Endothelial cell of umbilical vein (primary cell): ENCODE measurements at regions not wholly inside any gene's neighbourhood (a gene's known extent, or its start where the extent isn't known, plus 50 kb on each side); places are given as distances from the start of the nearest gene placed in this dataset.

ENCODE experiments used
- BruUV-seq: library from RNA; stranded (reverse); fragments of 400-500 nt; replicated peaks from 2 replicates; lab custom pipeline; 2021; lab: Mats Ljungman, UMichigan
- CTCF ChIA-PET: fragments of 300-600, 350-600 bp; sonication (Branson Sonifier 250); formaldehyde crosslinking; loops from one replicate; lab custom pipeline; 2021; ENCODE audit warnings: antibody characterized with exemption, inconsistent platforms; lab: Charles Lee
- POLR2A ChIA-PET: fragments of 300-600, 350-600 bp; sonication (Branson Sonifier 250); formaldehyde crosslinking; loops from one replicate; lab custom pipeline; 2021; ENCODE audit warnings: antibody characterized with exemption, inconsistent platforms; lab: Charles Lee
- DNase-seq: peaks from one replicate; pipeline ENCODE4 v3.0.0-alpha.2; 2011; ENCODE audit warnings: low read depth, low spot score
- FAIRE-seq: peaks from 2 replicates; lab custom pipeline; 2011; peaks lifted over from hg19 to GRCh38; lab: Jason Lieb, UNC
- H2AFZ ChIP-seq: 2 replicates; pipeline ENCODE4 v1.6.0; 2012; ENCODE audit warnings: low read depth, low read length, control low read depth, inconsistent platforms
- H3K27ac ChIP-seq: 2 replicates; pipeline ENCODE4 v1.5.1; 2011; ENCODE audit warnings: low read depth, mild to moderate bottlenecking, control low read depth, low read length, moderate library complexity; ENCODE audit not compliant: insufficient read depth
- H3K27me3 ChIP-seq, 2 experiments: 2 replicates each; pipeline versions ENCODE4 v1.6.0 to v1.6.1; 2011; ENCODE audit warnings: low read length in 2 of 2, mixed read lengths in 1 of 2; ENCODE audit not compliant: control insufficient read depth in 2 of 2, insufficient read depth in 2 of 2
- H3K36me3 ChIP-seq, 2 experiments: 2 replicates in 1 of 2; 3 replicates in 1 of 2; pipeline ENCODE4 v1.5.1; 2011; ENCODE audit warnings: low read length in 2 of 2, mild to moderate bottlenecking in 1 of 2, moderate library complexity in 1 of 2; ENCODE audit not compliant: control insufficient read depth in 2 of 2, insufficient read depth in 2 of 2; ENCODE audit errors: extremely low read depth in 1 of 2
- H3K4me1 ChIP-seq: 3 replicates; pipeline ENCODE4 v1.5.1; 2011; ENCODE audit warnings: mild to moderate bottlenecking, low read length; ENCODE audit not compliant: control insufficient read depth, insufficient read depth; ENCODE audit errors: extremely low read depth
- H3K4me2 ChIP-seq: 2 replicates; pipeline ENCODE4 v1.6.1; 2011; ENCODE audit warnings: low read length, control low read depth, mixed read lengths; ENCODE audit not compliant: insufficient read depth
- H3K4me3 ChIP-seq, 3 experiments: fragments of 200-600 bp in 1 of 3; sonication (generic), shearing (Covaris generic) in 1 of 3; replicated peaks in 1 of 3; 2 replicates each; pipeline ENCODE4 v1.5.1; 2011 to 2016; ENCODE audit warnings: control low read depth in 3 of 3, low read length in 3 of 3, mild to moderate bottlenecking in 2 of 3, inconsistent platforms in 1 of 3, low read depth in 1 of 3, moderate library complexity in 1 of 3; ENCODE audit not compliant: insufficient read depth in 1 of 3
- H3K79me2 ChIP-seq: 2 replicates; pipeline ENCODE4 v1.6.0; 2012; ENCODE audit warnings: low read length, inconsistent platforms; ENCODE audit not compliant: control insufficient read depth, insufficient read depth
- H3K9ac ChIP-seq: replicated peaks from 2 replicates; pipeline ENCODE3; 2011; ENCODE audit warnings: low read length, control low read depth; ENCODE audit not compliant: insufficient read depth; ENCODE audit errors: extremely low read depth
- H3K9me1 ChIP-seq: replicated peaks from 3 replicates; pipeline ENCODE4 v1.6.0; 2011; ENCODE audit warnings: mild to moderate bottlenecking, low read length; ENCODE audit not compliant: control insufficient read depth, insufficient read depth; ENCODE audit errors: extremely low read depth
- H3K9me3 ChIP-seq: replicated peaks from 2 replicates; pipeline ENCODE4 v1.5.1; 2012; ENCODE audit warnings: low read length, inconsistent platforms; ENCODE audit not compliant: control insufficient read depth, insufficient read depth
- H4K20me1 ChIP-seq: replicated peaks from 2 replicates; pipeline ENCODE3; 2011; ENCODE audit warnings: mild to moderate bottlenecking, low read length; ENCODE audit not compliant: control insufficient read depth, insufficient read depth; ENCODE audit errors: extremely low read depth
- EZH2 ChIP-seq: IDR thresholded peaks from 2 replicates; pipeline ENCODE4 v1.6.1; 2012; ENCODE audit warnings: borderline replicate concordance, low read depth, mild to moderate bottlenecking, moderate library complexity, low read length, inconsistent platforms; ENCODE audit not compliant: severe bottlenecking
- FOS ChIP-seq: IDR thresholded peaks from 2 replicates; pipeline ENCODE4 v1.6.1; 2011; ENCODE audit warnings: mild to moderate bottlenecking, low read length, moderate library complexity, borderline replicate concordance; ENCODE audit not compliant: insufficient read depth
- GATA2 ChIP-seq: IDR thresholded peaks from 2 replicates; pipeline ENCODE4 v1.7.0; 2011; ENCODE audit warnings: low read depth, mild to moderate bottlenecking, moderate library complexity, mixed read lengths, low read length; ENCODE audit not compliant: insufficient read length, insufficient read depth
- JUN ChIP-seq: IDR thresholded peaks from 2 replicates; pipeline ENCODE4 v1.6.1; 2011; ENCODE audit warnings: borderline replicate concordance, low read depth; ENCODE audit not compliant: insufficient read length, insufficient read depth
- MYC ChIP-seq: IDR thresholded peaks from one replicate; pipeline ENCODE4 v1.6.1; 2011; ENCODE audit warnings: mild to moderate bottlenecking, low read depth, low read length
- POLR2A ChIP-seq: IDR thresholded peaks from 2 replicates; pipeline ENCODE4 v1.6.1; 2012; ENCODE audit warnings: low read depth, mild to moderate bottlenecking, control low read depth, low read length
- POLR2AphosphoS5 ChIP-seq: IDR thresholded peaks from 2 replicates; pipeline ENCODE4 v1.6.1; 2012; ENCODE audit warnings: low read depth, mild to moderate bottlenecking, control low read depth, low read length, moderate library complexity; ENCODE audit not compliant: insufficient read depth
- dilution Hi-C: fragments of 300-500 bp; cut with MboI; formaldehyde crosslinking; loops from one replicate; pipeline ENCODE4 v1.15.0; 2019; ENCODE audit warnings: low sequenced_read_pairs; ENCODE audit not compliant: extremely low pct_ligation_motif_present
- intact Hi-C: fragments of 100-400 bp; cut with micrococcal nuclease; formaldehyde crosslinking; loops from one replicate; pipeline ENCODE4 v1.10.0; 2022
- TF ChIP-seq, protein P1 (sequence below), 2 donors: IDR thresholded peaks; 1 replicate in 1 of 2; 2 replicates in 1 of 2; pipeline ENCODE4 v1.5.1; 2011; ENCODE audit warnings: low read length in 2 of 2, mild to moderate bottlenecking in 2 of 2, moderate library complexity in 2 of 2, control low read depth in 1 of 2, inconsistent platforms in 1 of 2, low read depth in 1 of 2; ENCODE audit not compliant: insufficient read depth in 1 of 2; ENCODE audit errors: extremely low read depth in 1 of 2
- TF ChIP-seq, protein P2 (sequence below): IDR thresholded peaks from 2 replicates; pipeline ENCODE4 v1.6.1; 2011; ENCODE audit not compliant: insufficient read depth, insufficient read length

DNA sequence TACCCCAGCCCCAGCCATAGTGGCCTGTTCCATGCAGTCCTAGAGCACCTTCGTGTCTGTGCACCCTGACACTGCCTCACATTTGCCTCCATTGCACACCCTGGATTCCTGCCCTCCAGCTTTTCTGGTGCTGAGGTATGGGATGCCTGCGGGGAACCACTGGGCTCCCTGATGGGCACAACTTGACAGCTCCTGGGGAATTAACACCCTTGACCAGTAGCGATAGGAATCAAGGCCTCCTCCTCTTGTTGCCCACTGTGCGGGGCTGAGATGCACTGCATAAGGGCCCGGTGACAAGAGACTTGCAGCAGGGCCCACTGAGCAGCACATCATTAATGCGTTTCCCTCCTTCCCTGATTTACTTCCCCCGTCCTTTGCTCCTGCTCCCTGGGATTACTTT lies 235.6 kb upstream of the MOCS1 start:
- CTCF ChIA-PET, result no interaction called here
- BruUV-seq, result no TSS peak

DNA sequence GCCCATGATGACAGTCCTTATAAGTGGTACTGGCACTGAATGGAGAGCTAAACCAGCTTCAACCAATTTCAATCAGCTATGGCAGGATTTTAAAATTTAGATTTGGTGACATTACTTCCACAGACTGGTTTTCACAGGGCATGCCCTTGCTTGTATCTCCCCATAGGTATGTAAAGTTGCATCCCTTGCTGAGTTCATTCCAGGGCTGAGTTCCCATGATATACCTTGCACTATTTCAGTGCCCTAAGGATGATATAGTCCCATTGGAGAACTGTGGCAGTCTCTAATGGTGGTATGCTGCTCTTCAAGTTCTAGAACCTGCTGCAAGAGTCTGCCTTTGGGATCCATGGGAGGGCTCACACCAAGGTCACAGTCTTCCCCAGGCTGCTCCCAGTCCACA lies 232.7 kb upstream of the MOCS1 start:
- Histone ChIP-seq H3K27me3 (no peaks in the 10 kb centered on the region), H3K27ac (no peak overlapping the region), H3K9me3 (no peaks in the 10 kb centered on the region), H3K79me2 (no peaks in the 10 kb centered on the region), H3K9me1 (no peaks in the 10 kb centered on the region), H3K9ac (no peak overlapping the region), H2AFZ (no peak overlapping the region), H3K4me1 (no peaks in the 10 kb centered on the region), H3K36me3 (no peaks in the 10 kb centered on the region), H3K4me3 (no peak overlapping the region), H3K4me2 (no peak overlapping the region), H4K20me1 (no peaks in the 10 kb centered on the region)
- dilution Hi-C loops, result no loop called here
- CTCF ChIA-PET, result no interaction called here
- BruUV-seq, result no TSS peak
- FAIRE-seq (no peak), DNase-seq (no peak)
- intact Hi-C loops, result no loop called here
- POLR2A ChIA-PET, result no interaction called here
- TF ChIP-seq EZH2 (no peak), POLR2AphosphoS5 (no peak), JUN (no peak), MYC (no peak), FOS (no peak), GATA2 (no peak)
- TF ChIP-seq, protein P1, sequence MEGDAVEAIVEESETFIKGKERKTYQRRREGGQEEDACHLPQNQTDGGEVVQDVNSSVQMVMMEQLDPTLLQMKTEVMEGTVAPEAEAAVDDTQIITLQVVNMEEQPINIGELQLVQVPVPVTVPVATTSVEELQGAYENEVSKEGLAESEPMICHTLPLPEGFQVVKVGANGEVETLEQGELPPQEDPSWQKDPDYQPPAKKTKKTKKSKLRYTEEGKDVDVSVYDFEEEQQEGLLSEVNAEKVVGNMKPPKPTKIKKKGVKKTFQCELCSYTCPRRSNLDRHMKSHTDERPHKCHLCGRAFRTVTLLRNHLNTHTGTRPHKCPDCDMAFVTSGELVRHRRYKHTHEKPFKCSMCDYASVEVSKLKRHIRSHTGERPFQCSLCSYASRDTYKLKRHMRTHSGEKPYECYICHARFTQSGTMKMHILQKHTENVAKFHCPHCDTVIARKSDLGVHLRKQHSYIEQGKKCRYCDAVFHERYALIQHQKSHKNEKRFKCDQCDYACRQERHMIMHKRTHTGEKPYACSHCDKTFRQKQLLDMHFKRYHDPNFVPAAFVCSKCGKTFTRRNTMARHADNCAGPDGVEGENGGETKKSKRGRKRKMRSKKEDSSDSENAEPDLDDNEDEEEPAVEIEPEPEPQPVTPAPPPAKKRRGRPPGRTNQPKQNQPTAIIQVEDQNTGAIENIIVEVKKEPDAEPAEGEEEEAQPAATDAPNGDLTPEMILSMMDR (IDR thresholded peaks at IDR 0.05; ENCODE audit: extremely low read depth in 1 of 2, insufficient read depth in 1 of 2, low read depth in 1 of 2, low read length in 2 of 2), result no peak

More for the DNA sequence above, 235.6 kb upstream of the MOCS1 start:
- Histone ChIP-seq H3K9me1 (no peaks in the 10 kb centered on the region), H3K4me2 (no peak overlapping the region), H3K36me3 (no peaks in the 10 kb centered on the region), H4K20me1 (no peaks in the 10 kb centered on the region), H3K9ac (no peak overlapping the region), H3K79me2 (no peaks in the 10 kb centered on the region), H3K4me3 (no peak overlapping the region), H3K9me3 (no peaks in the 10 kb centered on the region), H3K4me1 (no peaks in the 10 kb centered on the region), H3K27ac (no peak overlapping the region), H2AFZ (no peak overlapping the region), H3K27me3 (no peaks in the 10 kb centered on the region)
- no peak for DNase-seq
- no peak for FAIRE-seq
- POLR2A ChIA-PET, result no interaction called here
- TF ChIP-seq, protein P2, sequence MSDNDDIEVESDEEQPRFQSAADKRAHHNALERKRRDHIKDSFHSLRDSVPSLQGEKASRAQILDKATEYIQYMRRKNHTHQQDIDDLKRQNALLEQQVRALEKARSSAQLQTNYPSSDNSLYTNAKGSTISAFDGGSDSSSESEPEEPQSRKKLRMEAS, result no peak
- TF ChIP-seq, protein P1 (IDR thresholded peaks at IDR 0.05; ENCODE audit: extremely low read depth in 1 of 2, insufficient read depth in 1 of 2, low read depth in 1 of 2, low read length in 2 of 2), result no peak
- TF ChIP-seq MYC (no peak), EZH2 (no peak), GATA2 (no peak), POLR2A (no peak), FOS (no peak)
- dilution Hi-C loops (no loop called here), intact Hi-C loops (no loop called here)
